HG03175 (cell line): ENCODE measurements at regions not wholly inside any gene's neighbourhood (a gene's known extent, or its start where the extent isn't known, plus 50 kb on each side); places are given as distances from the start of the nearest gene placed in this dataset.
"Not testable (repeated sequence)": the region's sequence is repeated elsewhere in the genome, so short reads cannot be mapped to it uniquely, and the experiment has no call there.

Experiments
- ATAC-seq: cut with Tn5 transposase; IDR thresholded peaks from one replicate; pipeline ENCODE4 v1.9.1; 2021; ENCODE audit warnings: mild to moderate bottlenecking, moderate library complexity; ENCODE audit not compliant: unreplicated experiment

DNA sequence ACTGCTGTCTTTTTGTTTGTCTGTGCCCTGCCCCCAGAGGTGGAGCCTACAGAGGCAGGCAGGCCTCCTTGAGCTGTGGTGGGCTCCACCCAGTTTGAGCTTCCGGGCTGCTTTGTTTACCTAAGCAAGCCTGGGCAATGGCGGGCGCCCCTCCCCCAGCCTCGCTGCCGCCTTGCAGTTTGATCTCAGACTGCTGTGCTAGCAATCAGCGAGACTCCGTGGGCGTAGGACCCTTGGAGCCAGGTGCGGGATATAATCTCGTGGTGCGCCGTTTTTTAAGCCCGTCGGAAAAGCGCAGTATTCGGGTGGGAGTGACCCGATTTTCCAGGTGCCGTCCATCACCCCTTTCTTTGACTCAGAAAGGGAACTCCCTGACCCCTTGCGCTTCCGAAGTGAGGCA is 296.2 kb downstream of the TSN start:
- not testable (repeated sequence) for ATAC-seq

DNA sequence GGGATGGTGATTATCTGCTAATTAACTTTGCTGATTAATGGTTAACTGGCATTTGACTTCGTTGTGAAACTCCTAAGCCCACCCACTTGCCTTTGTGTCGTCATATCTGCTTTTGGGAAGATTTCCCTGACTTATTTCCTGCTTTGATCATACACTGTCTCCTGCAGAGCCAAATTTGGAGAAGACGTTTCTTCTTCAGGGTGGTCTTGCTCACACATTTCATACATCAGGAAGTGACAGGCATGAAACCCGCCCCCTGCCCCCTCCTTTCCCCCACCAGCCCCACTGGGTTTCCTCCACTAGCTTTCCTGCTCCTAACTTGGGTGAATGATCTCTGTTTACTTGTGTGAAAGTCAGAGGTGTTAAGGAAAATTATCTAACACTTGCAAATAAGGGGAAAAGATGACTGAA is 300.1 kb downstream of the TSN start:
- no peak for ATAC-seq

DNA sequence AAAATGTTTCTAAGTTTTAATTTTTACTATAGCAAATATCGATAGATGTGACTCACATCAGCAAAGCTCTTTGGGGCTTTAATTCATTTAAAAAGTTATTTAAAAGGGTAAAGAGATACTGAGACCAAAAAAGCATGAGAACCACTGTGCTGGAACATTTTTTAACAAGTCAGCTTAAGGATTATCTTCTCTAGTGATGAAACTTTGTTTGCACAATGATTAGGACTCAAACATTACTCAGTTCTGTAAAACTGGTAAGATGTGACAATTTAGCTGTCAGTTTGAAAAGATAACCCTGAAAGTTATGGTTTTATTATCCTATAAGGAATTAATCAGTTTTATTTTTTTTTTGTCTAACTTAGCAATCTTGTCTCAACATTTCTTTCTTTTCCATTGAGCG is 301.4 kb downstream of the TSN start:
- no peak for ATAC-seq

DNA sequence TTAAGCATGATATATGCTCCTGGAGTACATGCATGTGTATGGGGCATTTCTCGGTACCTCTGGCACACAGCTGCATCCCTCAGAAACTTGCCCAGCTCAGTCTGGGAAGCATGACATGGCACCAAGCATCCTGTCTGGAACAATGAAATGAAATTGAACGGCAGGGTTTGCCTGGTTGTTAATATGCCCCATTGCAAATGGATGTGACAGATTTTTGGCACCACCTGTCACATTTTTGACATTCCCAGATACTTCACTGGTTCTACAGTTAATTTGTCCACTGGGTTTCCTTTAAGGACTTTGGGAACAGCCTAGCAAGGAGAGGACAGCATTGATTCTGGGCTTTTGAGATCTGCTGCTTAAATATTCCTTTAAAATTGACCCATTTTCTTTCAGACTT is 305.8 kb downstream of the TSN start:
- no peak for ATAC-seq

DNA sequence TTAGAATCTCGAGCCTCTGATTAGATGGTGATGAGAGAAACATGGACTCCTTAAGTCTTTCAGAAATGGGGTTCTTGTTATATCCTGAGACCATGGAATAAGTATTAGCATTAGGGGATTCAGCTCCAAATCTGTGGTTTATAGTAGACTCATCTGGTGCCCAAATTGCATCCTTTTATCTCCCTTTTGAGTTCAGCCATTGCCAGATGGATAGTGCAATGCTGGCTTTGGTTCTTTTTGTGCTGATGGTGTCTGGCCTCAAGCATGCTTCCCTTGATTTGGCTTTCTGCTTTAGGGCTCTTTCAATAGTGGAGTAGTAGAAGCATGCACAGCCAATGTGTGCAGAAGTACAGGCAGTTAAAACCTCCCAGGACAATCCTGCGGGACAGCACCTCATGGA is 306.4 kb downstream of the TSN start:
- ATAC-seq, result no peak

DNA sequence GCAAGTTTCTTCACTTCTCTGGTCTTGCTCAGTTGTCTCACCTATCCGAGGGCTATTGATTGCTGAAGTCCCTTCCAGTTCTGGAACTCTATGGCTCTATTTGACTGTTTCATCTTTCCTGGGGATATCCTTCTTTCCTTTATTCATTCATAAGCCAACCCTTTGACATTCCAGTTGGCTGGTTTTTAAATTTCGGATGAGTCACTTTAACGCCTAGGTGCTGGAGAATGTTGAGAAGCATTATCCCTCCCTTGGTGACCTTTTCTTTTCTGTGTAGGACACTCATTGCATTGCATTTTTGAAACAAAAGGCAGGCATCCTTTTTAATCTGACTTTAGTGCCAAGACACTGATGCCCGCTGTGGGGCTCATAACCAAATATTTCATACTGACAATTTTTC is 307.1 kb downstream of the TSN start:
- no peak for ATAC-seq

DNA sequence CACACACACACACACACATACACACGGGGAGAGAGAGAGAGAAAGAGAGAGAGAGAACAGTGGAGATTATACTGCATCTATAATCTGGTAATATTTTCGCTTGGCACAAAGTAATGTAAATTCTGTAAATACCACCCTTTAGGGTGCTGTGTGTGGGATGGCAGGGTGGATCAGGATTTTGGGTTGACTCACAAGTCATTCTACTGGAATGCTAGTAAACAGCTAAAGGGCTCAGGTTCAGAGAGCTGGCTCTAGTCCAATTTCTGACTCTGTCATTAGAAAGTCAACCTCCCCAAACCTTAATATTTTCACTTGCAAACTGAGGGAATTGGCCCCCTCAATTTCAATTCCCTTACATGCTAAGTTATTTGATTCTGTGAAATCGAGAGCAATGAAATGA is 308.3 kb downstream of the TSN start:
- ATAC-seq, result no peak

DNA sequence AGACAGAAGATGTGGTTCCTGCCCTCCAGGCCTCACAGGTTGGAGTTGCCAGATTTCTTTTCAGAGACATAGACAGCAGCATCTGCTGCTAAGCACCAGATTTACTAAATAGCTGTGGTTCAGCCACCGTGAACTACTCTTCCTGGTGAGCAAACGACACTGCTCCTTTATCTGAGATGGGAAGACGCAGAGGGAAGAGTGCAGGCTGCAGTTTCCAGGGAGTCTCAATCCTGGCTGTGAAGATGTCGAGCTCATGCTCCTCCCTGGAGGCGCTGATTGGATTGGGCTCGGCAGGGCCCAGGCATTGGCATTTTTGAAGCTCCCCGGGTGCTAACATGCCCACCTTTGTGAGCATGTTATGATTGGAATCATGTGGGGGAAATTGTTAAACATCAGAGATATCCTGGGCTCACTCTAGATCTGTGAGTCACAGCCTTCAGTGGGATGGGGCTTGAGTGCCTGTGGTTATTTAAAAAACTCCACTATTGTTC is 314.8 kb downstream of the TSN start:
- no peak for ATAC-seq

DNA sequence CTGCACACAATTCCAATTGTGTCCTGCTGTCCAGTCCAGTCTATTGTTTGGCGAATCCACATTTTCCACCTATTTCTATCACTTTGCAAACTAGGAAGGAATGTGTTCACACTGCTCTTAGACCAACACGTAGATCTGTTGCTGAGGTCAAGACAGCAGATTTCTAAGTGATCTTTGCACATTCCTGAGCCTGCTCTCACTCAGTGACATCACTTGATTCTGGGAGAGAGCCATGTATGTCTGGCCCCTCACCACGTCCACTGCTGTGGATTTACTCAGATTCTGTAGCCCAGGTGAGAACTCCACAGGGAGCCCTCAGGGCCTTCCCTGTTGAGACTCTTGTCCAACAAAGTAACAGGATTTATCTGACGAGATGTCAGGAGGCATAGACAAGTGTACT is 317.2 kb downstream of the TSN start:
- ATAC-seq, result no peak

DNA sequence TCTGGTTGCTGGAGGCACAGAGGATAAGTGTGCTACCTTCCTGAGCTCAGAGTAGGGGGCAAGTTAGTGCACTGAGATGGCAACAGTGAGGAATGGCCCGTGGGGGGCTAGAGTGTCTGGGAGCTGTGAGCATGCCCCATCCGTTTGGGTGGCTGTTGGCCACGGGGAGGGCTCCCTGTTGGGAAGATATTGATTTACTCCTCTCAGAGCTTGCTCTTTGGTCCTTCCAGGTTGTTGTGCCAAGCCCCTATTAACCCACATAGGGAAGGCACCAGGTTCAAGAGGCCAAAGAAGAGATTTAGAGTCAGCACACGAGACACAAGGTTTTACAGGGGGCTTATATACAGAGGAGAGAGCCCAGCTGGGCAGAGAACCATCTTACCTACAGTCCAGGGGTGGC is 318.8 kb downstream of the TSN start:
- no peak for ATAC-seq

DNA sequence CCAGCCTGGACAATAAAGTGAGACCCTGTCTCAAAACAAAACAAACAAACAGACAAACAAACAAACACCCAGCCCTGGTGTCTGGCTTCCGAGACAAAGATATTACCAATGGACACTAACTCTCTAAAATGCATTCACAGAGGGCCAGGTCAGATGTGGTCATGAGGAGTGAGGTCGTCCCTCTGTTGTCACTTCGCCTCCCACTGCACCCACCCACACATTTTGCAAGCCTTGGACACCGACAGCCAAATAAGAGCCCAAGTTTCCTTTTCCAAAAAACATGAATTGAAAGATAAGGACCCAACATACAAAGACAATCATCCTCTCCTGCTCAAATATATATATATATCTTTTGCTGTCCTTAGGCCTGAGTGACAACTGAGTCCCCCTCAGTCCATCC is 319.9 kb downstream of the TSN start:
- no peak for ATAC-seq

DNA sequence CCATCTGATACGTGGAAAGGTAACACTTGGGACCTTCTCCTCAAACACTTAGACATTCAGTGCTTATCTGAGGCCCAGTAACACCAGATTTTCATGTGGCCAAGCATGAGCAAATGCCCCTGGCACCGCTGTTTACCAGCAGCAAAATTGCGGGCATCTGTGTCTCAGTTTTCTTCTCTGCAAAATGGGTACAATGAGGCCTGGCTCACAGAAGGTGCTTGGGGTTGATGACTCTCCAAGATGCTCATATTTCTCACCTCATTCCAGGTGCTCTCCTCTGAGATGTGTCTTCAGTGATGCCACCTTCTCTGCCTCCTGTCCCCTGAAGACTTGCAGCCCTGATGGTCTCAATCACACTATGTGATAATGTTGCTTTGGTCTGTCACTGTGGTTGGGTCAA is 321.7 kb downstream of the TSN start:
- ATAC-seq, result no peak

DNA sequence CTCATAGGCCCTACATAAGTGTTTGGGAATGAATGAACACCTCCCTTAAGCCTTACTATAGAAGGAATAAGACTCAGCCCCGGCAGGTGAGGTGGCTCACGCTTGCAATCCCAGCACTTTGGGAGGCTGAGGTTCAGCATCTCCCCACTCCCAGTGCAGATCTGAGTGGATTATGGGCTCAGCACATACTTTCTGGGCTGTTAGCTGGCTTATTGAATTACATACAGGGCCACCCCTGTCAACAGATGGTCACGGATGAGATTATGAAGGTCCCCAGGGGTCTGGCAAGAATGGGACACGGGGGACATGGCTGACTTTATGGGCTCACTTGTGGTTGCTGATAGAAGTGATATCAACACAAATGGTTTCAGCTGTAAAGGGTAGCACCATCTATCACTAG is 322.3 kb downstream of the TSN start:
- no peak for ATAC-seq

DNA sequence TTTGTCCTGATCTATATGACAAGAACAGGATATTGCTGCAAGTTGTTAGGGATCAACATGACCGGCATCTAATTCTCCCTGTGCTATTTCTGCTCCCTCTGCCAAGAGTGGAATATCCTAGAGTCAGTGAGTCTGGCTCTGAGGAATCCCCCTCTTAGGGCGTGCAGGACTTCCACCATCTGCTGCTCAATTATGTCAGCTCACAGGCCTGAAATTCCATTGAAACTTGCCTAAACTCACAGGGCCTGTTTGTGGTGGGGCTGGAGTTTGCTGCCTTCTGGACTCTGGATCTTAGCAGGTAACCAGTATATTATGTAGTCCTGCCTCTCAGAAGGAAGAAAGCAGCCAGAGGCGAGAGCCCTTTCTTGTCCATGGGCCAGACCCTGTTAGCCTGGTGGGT is 323.0 kb downstream of the TSN start:
- ATAC-seq, result no peak

DNA sequence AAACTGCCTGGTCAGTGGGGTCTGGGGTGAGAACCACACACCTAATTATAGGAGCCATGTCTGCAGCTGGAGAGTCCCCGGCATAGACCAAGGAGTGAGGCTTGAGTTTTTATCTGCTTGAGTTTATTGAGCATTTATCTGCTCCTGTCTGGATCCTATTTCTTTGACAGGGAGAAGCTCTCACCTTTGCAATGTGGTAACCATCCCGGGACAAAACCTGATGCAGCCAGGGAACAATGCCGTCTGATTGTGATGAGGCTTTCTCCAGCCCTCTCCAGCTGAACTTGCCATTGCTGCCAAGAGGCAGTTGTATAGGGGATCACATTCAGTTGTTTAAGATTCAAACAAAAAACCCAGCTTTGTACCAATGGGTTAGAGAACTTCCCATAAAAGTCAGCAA is 324.4 kb downstream of the TSN start:
- no peak for ATAC-seq

DNA sequence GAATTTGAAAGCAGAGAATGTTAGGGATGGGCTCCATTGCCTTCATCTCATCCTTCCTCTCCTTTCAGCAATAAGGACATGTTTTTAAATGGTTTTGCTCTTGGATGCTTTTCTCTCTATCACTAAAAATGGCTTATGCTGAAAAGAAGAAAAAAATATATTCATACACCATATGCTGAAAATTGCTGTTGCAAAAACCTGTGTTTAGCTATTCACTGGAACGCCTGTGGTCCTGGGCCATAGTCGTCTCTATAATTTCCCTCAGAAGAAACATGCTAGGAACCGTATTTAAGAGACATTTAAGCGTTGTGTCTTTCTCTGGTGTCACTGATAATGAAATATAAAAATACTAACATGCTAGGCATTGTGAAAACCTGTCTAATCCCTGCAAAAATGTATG is 324.9 kb downstream of the TSN start:
- ATAC-seq, result no peak

DNA sequence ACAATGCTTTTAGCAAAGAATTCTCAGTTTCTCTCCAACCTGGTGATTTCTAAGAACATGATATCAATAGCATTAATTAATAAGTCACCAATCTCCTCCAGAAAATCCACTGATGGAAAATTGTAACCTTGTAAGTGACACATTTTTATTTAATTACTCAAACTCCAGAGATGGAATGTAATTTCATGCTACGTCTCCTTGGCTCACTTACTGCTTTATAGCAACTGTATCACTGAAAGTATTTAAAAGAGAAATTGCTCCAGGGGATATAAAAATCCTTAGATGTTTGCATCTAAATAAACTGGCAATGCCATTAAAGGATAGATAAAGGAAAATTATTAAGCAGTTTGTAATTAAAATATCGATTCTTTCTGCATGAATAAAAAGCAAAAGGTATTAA is 325.4 kb downstream of the TSN start:
- ATAC-seq, result no peak

DNA sequence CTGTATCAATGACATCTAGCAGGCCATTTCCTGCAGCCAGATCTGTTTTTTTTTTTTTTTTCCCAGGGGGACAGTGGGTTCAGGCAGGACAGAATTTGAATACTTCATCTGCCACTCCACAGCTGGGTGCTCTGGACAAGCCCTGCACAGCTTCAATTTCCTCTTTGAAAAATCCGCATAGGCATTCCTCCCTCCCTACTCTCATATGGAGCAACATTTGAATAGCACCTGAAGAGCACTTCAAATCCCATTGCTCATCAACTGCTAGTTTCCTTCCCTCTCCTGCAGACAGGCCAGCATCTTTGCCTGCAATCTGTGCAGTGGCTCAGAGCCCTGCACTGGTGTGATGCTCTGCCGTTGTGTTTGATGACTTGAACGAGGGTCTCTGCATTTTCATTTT is 326.3 kb downstream of the TSN start:
- ATAC-seq, result no peak

DNA sequence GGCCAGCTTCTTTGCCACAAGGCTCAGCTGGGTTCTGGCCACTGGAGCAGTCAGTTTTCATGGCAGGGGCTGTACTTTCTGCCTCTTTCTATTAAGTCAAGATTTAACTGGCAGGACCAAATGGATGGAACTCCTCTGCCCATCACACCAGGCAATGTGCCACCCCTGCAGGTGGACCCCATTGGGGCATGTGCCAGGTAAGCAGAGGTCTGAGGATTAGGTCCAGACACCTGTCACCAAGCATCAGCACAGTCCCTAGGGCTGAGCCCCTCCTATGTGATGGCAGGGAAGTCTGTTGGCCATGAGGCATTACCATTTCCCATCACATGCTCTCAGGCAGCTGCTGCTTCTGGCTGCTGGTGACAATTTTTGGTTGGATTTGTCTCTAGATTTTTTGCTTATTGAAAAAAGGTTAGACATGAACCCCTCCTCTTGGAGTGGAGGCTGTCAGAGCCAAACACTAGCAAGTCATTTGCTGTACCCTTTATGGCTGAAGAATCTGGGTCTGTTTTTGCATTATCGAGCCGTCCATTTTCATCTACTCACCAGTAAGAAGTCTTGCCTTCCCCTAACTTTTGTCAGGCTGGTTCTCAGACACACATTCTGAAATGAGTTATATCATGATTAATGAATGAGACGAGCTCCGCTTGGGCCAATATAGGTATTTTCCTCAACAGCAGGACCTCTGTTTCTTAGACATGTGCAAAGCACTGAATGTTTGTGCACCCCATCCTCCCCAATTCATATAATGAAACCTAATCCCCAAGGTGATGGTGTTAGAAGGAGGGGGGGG is 328.0 kb downstream of the TSN start:
- no peak for ATAC-seq

DNA sequence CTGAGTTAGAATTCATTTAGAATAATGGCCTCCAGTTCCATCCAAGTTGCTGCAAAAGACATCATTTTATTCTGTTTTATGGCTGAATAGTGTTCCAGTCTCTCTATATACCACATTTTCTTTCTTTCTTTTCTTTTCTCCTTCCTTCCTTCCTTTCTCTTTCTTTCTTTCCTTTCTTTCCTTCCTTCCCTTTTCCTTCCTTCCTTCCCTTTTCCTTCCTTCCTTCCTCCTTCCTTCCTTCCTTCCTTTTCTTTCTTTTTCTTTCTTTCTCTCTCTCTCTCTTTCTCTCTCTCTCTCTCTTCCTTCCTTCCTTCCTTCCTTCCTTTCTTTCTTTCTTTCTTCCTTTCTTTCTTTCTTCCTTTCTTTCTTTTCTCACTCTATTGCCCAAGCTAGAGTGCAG is 330.2 kb downstream of the TSN start:
- not testable (repeated sequence) for ATAC-seq

DNA sequence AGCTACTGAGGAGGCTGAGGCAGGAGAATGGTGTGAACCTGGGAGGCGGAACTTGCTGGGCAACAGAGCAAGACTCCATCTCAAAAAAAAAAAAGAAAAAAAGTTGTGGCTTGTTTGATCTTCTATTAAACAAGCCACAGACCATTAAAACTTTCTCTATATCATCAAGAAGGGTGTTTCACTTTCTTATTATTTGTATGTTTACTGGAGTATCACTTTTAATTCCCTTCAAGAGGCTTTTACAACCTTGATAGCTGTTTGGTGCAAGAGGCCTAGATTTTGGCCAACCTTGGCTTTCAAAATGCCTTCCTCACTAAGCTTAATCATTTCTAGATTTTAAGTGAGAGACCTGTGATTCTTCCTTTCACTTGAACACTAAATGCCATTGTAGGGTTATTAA is 339.1 kb downstream of the TSN start:
- ATAC-seq, result no peak

DNA sequence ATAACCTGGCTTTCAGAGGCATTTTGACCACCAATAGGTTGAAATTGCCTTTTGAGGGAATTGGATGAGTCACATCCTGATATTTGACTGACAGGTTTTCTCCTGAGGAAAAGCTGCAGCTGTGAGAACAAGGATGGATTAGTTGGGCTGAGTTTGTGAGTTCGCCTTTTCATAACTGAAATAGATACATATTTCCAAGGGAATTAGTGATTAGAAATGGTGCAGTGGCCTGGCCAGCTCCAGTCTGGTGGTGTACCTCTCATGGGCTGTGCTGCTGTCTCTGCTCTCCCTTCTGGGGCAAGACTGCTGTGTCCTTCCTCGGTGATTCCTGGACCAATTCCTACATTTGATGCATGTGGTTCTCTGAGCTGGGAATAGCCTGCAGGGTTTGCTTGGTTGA is 341.3 kb downstream of the TSN start:
- no peak for ATAC-seq

DNA sequence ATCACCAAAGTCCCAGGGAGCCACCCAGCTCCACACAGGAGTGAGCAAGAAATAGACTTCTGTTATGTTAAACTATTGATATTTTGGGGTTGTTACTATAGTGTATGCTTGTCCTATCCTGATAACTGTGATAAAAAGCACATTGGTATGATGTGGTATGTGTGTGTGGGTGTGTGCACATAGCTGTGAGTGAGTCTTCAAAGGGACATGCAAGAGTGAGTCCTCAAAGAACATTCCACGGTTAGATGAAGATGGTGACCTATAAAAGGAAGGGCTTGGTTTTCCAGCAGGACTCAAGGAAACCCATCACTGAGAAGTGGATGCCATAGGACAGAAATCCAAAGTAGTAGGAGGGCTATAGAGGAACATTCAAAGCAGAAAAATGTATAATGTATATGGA is 342.9 kb downstream of the TSN start:
- no peak for ATAC-seq
